SK-N-SH (cell line): ENCODE measurements at regions not wholly inside any gene's neighbourhood (a gene's known extent, or its start where the extent isn't known, plus 50 kb on each side); places are given as distances from the start of the nearest gene placed in this dataset.

Experiments used
- CTCF ChIA-PET: fragments of 300-600, 350-600 bp; formaldehyde crosslinking; extraction: SDS; loops from one replicate; lab custom pipeline; 2021; lab: Yijun Ruan, JAX
- POLR2A ChIA-PET: fragments of 350-600 bp; sonication (Branson Sonifier 250); formaldehyde crosslinking; extraction: SDS; loops from one replicate; lab custom pipeline; 2020; ENCODE audit warnings: antibody characterized with exemption, inconsistent platforms; lab: Yijun Ruan, JAX
- DNase-seq: peaks from one replicate; pipeline ENCODE4 v3.0.0; 2012
- H2AFZ ChIP-seq: fragments of 200-600 bp; sonication (generic); 2 replicates; pipeline ENCODE4 v1.8.1; 2016; ENCODE audit warnings: antibody characterized with exemption, mild to moderate bottlenecking, low read depth
- H3F3A ChIP-seq: fragments of 200-600 bp; sonication (generic); replicated peaks from 2 replicates; pipeline ENCODE3; 2016; ENCODE audit warnings: antibody characterized with exemption, mild to moderate bottlenecking; ENCODE audit not compliant: insufficient read depth
- H3K27ac ChIP-seq, 2 experiments: fragments of 200-500 bp in 1 of 2; fragments of 200-600 bp in 1 of 2; sonication (Bioruptor generic) in 1 of 2; sonication (generic), shearing (Covaris generic) in 1 of 2; 2 replicates each; pipeline versions ENCODE4 v1.5.1 to v1.6.1; 2014 to 2016; ENCODE audit warnings: low read depth in 2 of 2, inconsistent platforms in 1 of 2, low read length in 1 of 2, mild to moderate bottlenecking in 1 of 2, mixed read lengths in 1 of 2
- H3K27me3 ChIP-seq: fragments of 200-600 bp; sonication (generic), shearing (Covaris generic); 2 replicates; pipeline ENCODE4 v1.6.1; 2016; ENCODE audit warnings: mixed run types; ENCODE audit not compliant: insufficient read depth
- H3K36me3 ChIP-seq, 2 experiments: fragments of 200-500 bp in 1 of 2; fragments of 200-600 bp in 1 of 2; sonication (Bioruptor generic) in 1 of 2; sonication (generic) in 1 of 2; replicated peaks in 1 of 2; 2 replicates each; pipeline versions ENCODE3 to v1.5.1; 2014 to 2016; ENCODE audit warnings: low read length in 1 of 2, mild to moderate bottlenecking in 1 of 2; ENCODE audit not compliant: insufficient read depth in 2 of 2, control insufficient read depth in 1 of 2
- H3K4me1 ChIP-seq, 2 experiments: fragments of 200-500 bp in 1 of 2; fragments of 200-600 bp in 1 of 2; sonication (Bioruptor generic) in 1 of 2; sonication (generic), shearing (Covaris generic) in 1 of 2; 2 replicates each; pipeline versions ENCODE4 v1.5.1 to v1.6.1; 2014 to 2016; ENCODE audit warnings: low read depth in 1 of 2, low read length in 1 of 2, mixed run types in 1 of 2; ENCODE audit not compliant: insufficient read depth in 2 of 2, control insufficient read depth in 1 of 2
- H3K4me2 ChIP-seq: fragments of 200-600 bp; sonication (generic), shearing (Covaris generic); 2 replicates; pipeline ENCODE4 v1.6.1; 2017; ENCODE audit warnings: mixed run types
- H3K4me3 ChIP-seq, 2 experiments: fragments of 200-500 bp in 1 of 2; fragments of 200-600 bp in 1 of 2; sonication (Bioruptor generic) in 1 of 2; sonication (generic), shearing (Covaris generic) in 1 of 2; 2 replicates each; pipeline versions ENCODE4 v1.5.1 to v1.8.1; 2014 to 2016; ENCODE audit warnings: low read depth in 2 of 2, inconsistent platforms in 1 of 2, low read length in 1 of 2, mild to moderate bottlenecking in 1 of 2, mixed read lengths in 1 of 2, moderate library complexity in 1 of 2
- H3K79me2 ChIP-seq: fragments of 200-600 bp; sonication (generic); 2 replicates; pipeline ENCODE4 v1.8.1; 2017; ENCODE audit warnings: mild to moderate bottlenecking; ENCODE audit not compliant: insufficient read depth
- H3K9ac ChIP-seq: fragments of 200-600 bp; sonication (generic); 2 replicates; pipeline ENCODE4 v1.6.1; 2017; ENCODE audit warnings: mixed run types
- H3K9me2 ChIP-seq: fragments of 200-600 bp; sonication (generic); 2 replicates; pipeline ENCODE4 v1.6.1; 2017; ENCODE audit warnings: mixed run types
- H3K9me3 ChIP-seq: fragments of 200-600 bp; sonication (generic); 2 replicates; pipeline ENCODE4 v1.6.1; 2017; ENCODE audit warnings: mixed run types, mild to moderate bottlenecking, moderate library complexity
- H4K20me1 ChIP-seq: fragments of 200-600 bp; sonication (generic); 2 replicates; pipeline ENCODE4 v1.6.1; 2017; ENCODE audit warnings: mild to moderate bottlenecking, mixed run types; ENCODE audit not compliant: insufficient read depth
- EZH2phosphoT487 ChIP-seq: fragments of 200-600 bp; sonication (generic); IDR thresholded peaks from 2 replicates; pipeline ENCODE4 v1.6.1; 2017; ENCODE audit warnings: low read depth, mixed run types, mild to moderate bottlenecking, antibody characterized with exemption, moderate library complexity, borderline replicate concordance
- JUND ChIP-seq: IDR thresholded peaks from 2 replicates; pipeline ENCODE4 v1.4.0; 2012
- NFIC ChIP-seq: IDR thresholded peaks from 2 replicates; pipeline ENCODE4 v1.4.0; 2012; ENCODE audit warnings: borderline replicate concordance
- NRF1 ChIP-seq: IDR thresholded peaks from 2 replicates; pipeline ENCODE4 v1.6.1; 2012; ENCODE audit warnings: low read depth, mild to moderate bottlenecking, low read length
- PBX3 ChIP-seq: IDR thresholded peaks from 2 replicates; pipeline ENCODE4; 2012
- POLR2AphosphoS5 ChIP-seq: IDR thresholded peaks from 2 replicates; pipeline ENCODE4 v1.6.1; 2012; ENCODE audit warnings: low read depth, low read length
- RAD21 ChIP-seq: IDR thresholded peaks from 2 replicates; pipeline ENCODE4 v1.6.1; 2012; ENCODE audit warnings: mild to moderate bottlenecking, low read length
- RFX5 ChIP-seq: IDR thresholded peaks from 2 replicates; pipeline ENCODE4 v1.6.1; 2012; ENCODE audit warnings: mild to moderate bottlenecking, improper control_type of control experiment, low read length
- RXRA ChIP-seq: IDR thresholded peaks from 2 replicates; pipeline ENCODE4 v1.4.0; 2012; ENCODE audit warnings: low read depth, mild to moderate bottlenecking, borderline replicate concordance
- SIN3A ChIP-seq: IDR thresholded peaks from 2 replicates; pipeline ENCODE4 v1.6.1; 2012; ENCODE audit warnings: low read depth, mild to moderate bottlenecking, low read length, moderate library complexity, borderline replicate concordance
- SMC3 ChIP-seq: IDR thresholded peaks from 2 replicates; pipeline ENCODE4 v1.6.1; 2012; ENCODE audit warnings: low read depth, low read length, improper control_type of control experiment
- TCF12 ChIP-seq: IDR thresholded peaks from 2 replicates; pipeline ENCODE4 v1.4.0; 2012
- USF2 ChIP-seq: fragments of 150-350 bp; IDR thresholded peaks from 2 replicates; pipeline ENCODE4 v1.6.1; 2017; ENCODE audit warnings: antibody characterized with exemption, low read length, low read depth, borderline replicate concordance
- TF ChIP-seq, protein P1 (sequence below): IDR thresholded peaks from 2 replicates; pipeline ENCODE4 v1.6.1; 2012; ENCODE audit warnings: mild to moderate bottlenecking, low read depth, low read length, moderate library complexity
- TF ChIP-seq, protein P2 (sequence below): IDR thresholded peaks from 2 replicates; pipeline ENCODE4 v1.4.0; 2012; ENCODE audit warnings: low read depth, borderline replicate concordance

GRCh38 chr11:26931248-26931631, 62.7 kb upstream of the FIBIN start (continued):
- TF ChIP-seq, protein P1, sequence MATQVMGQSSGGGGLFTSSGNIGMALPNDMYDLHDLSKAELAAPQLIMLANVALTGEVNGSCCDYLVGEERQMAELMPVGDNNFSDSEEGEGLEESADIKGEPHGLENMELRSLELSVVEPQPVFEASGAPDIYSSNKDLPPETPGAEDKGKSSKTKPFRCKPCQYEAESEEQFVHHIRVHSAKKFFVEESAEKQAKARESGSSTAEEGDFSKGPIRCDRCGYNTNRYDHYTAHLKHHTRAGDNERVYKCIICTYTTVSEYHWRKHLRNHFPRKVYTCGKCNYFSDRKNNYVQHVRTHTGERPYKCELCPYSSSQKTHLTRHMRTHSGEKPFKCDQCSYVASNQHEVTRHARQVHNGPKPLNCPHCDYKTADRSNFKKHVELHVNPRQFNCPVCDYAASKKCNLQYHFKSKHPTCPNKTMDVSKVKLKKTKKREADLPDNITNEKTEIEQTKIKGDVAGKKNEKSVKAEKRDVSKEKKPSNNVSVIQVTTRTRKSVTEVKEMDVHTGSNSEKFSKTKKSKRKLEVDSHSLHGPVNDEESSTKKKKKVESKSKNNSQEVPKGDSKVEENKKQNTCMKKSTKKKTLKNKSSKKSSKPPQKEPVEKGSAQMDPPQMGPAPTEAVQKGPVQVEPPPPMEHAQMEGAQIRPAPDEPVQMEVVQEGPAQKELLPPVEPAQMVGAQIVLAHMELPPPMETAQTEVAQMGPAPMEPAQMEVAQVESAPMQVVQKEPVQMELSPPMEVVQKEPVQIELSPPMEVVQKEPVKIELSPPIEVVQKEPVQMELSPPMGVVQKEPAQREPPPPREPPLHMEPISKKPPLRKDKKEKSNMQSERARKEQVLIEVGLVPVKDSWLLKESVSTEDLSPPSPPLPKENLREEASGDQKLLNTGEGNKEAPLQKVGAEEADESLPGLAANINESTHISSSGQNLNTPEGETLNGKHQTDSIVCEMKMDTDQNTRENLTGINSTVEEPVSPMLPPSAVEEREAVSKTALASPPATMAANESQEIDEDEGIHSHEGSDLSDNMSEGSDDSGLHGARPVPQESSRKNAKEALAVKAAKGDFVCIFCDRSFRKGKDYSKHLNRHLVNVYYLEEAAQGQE = no peak

DNA sequence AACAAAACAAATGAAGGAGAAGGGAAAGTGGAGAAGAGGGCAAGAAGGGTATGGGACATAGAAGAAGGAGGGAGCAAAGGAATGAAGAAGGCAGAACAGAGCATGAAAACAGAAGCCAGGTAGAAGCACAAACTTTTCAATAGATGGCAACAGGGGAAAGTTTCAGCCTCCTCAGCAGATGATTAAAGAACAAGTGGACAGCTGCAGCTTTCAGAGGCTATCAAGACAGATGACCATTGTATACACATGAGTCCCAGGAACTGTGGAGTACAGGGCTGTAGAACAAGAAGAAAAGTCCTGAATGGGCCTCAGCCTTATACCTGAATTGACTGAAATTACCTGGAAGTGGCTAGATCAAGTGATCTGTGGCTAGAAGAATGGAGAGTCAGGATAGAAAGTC, 62.0 kb upstream of the FIBIN start:
- H3K27me3 ChIP-seq = no peaks in the 10 kb centered on the region
- no peak overlapping the region for H3K4me2 ChIP-seq
- H3K4me3 ChIP-seq = no peak overlapping the region
- no peak overlapping the region for H3K9ac ChIP-seq
- ChIA-PET POLR2A (no interaction called here), CTCF (no interaction called here)
- TF ChIP-seq RXRA (no peak), RAD21 (no peak), SIN3A (no peak), JUND (no peak), TCF12 (no peak), SMC3 (no peak), PBX3 (no peak), EZH2phosphoT487 (no peak), NFIC (no peak), NRF1 (no peak), POLR2AphosphoS5 (no peak), RFX5 (no peak), USF2 (no peak)
- TF ChIP-seq, protein P2, sequence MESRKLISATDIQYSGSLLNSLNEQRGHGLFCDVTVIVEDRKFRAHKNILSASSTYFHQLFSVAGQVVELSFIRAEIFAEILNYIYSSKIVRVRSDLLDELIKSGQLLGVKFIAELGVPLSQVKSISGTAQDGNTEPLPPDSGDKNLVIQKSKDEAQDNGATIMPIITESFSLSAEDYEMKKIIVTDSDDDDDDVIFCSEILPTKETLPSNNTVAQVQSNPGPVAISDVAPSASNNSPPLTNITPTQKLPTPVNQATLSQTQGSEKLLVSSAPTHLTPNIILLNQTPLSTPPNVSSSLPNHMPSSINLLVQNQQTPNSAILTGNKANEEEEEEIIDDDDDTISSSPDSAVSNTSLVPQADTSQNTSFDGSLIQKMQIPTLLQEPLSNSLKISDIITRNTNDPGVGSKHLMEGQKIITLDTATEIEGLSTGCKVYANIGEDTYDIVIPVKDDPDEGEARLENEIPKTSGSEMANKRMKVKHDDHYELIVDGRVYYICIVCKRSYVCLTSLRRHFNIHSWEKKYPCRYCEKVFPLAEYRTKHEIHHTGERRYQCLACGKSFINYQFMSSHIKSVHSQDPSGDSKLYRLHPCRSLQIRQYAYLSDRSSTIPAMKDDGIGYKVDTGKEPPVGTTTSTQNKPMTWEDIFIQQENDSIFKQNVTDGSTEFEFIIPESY = no peak
- H3K9me2 ChIP-seq = no peaks in the 10 kb centered on the region
- no peaks in the 10 kb centered on the region for H3K9me3 ChIP-seq
- no peak overlapping the region; a peak in 1 of 4 replicates for H3K27ac ChIP-seq
- H2AFZ ChIP-seq = no peak overlapping the region
- no peaks in the 10 kb centered on the region for H3K36me3 ChIP-seq
- H4K20me1 ChIP-seq = no peaks in the 10 kb centered on the region
- peaks cover 0 to 2% of the 10 kb centered on the region in 2 experiments; a peak in 2 of 4 replicates for H3K4me1 ChIP-seq
- no peak for DNase-seq
- H3F3A ChIP-seq = no peaks in the 10 kb centered on the region
- H3K79me2 ChIP-seq = no peaks in the 10 kb centered on the region
